ENCODE measurements at regions not wholly inside any gene's neighbourhood (a gene's known extent, or its start where the extent isn't known, plus 50 kb on each side); places are given as distances from the start of the nearest gene placed in this dataset.

DNA sequence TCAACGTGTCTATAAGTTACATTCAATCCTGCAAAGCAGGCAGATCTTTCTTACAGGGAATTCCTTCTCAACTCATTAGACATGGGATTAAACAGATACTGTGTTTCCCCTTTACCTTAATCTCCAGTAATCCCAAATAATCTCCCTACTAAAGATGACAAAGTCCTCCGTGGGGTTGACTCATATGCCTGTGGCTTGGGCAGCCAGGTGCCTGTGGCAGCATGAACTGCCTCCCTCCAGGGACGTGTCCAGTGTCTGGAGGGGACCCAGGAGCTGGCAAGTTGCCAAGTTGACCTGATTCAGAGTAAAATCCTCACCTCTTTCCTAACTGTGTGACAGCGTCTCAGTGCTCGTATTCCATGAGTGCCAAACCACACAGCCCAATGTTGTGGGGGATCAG is 94.6 kb upstream of the PTCH1 start:
- TF ChIP-seq CTCF (IDR thresholded peaks at IDR 0.05; ENCODE audit: insufficient read depth, low read depth, low read length, missing control alignments), result no peak
- H3K4me3 ChIP-seq (ENCODE audit: low read depth, low read length), result no peak overlapping the region
- no peak for DNase-seq (ENCODE audit: low read depth)

GRCh38 chr9:95610006-95610785 is 93.4 kb upstream of the PTCH1 start:
- no peak for DNase-seq (ENCODE audit: low read depth)
- no peak overlapping the region for H3K4me3 ChIP-seq (ENCODE audit: low read depth, low read length)
- TF ChIP-seq CTCF (IDR thresholded peaks at IDR 0.05; ENCODE audit: insufficient read depth, low read depth, low read length, missing control alignments), result no peak

DNA sequence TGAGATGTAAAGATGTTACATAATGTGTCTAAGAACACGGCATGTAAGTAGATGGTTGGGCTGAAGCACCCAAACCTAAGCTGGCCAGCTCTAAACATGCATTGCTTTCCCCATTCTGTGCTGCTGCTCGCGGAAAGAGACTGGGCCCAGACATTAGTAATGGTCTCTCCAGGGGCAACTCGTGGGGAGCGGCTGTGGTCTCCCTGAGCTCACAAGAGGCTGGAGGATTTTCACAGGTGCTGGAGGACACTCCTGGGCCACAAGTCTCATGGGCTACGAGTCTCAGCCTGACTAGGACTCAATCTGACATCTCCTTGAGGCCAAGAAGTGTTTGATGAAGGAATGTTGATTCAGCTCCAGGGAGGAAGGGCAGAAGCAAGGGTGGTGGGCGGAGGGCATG is 92.7 kb upstream of the PTCH1 start:
- TF ChIP-seq CTCF (IDR thresholded peaks at IDR 0.05; ENCODE audit: insufficient read depth, low read depth, low read length, missing control alignments), result no peak
- H3K4me3 ChIP-seq (ENCODE audit: low read depth, low read length), result no peak overlapping the region
- no peak for DNase-seq (ENCODE audit: low read depth)

- no peak for TF ChIP-seq CTCF (IDR thresholded peaks at IDR 0.05; ENCODE audit: insufficient read depth, low read depth, low read length, missing control alignments)
- H3K4me3 ChIP-seq (ENCODE audit: low read depth, low read length), result no peak overlapping the region
- DNase-seq (ENCODE audit: low read depth), result no peak
Measured at GRCh38 chr9:95608341-95608740, 91.6 kb upstream of the PTCH1 start.

GRCh38 chr9:95607507-95607906 is 90.7 kb upstream of the PTCH1 start:
- TF ChIP-seq CTCF (IDR thresholded peaks at IDR 0.05; ENCODE audit: insufficient read depth, low read depth, low read length, missing control alignments), result no peak
- no peak for DNase-seq (ENCODE audit: low read depth)
- no peak overlapping the region for H3K4me3 ChIP-seq (ENCODE audit: low read depth, low read length)

DNA sequence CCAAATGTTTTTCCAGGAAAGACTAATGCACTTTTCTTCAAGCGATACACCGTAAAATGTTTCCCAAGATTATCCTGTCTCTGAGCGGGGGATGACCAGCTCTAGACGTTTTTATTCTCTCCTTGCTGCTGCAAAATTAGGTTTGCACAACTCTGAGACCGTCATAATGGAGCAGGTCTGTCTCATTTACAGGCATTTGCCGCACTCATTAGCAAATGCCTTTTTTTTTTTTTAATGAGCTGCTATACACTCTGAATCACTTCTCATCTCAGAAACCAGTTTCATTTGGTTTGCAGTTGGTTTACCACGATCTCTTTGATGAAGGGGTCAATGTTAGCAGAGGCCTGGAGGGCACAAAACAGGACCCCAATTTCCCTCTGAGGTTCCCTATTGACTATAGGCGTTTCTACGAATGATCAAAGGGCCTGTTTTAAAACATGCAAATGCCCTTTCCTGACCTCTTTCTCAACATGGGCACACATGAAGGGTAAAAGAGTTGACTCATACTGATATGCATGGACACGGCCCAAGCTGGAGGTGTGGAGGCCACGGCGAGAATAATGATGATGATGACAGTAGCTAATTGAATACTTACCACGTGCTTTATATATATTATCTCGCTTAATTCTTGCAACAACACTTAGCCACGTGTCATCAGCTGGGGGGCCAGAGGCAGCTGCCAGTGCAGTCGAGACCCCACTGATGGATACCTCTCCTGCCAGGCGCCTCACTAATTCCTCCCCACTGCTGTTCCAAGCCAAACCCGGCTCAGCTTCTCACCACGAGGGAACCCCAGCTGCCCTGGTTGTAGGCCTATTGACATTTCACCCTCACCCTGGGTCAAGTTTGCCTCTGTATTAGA is 89.9 kb upstream of the PTCH1 start:
- TF ChIP-seq CTCF (IDR thresholded peaks at IDR 0.05; ENCODE audit: insufficient read depth, low read depth, low read length, missing control alignments), result no peak
- DNase-seq (ENCODE audit: low read depth), result no peak
- no peak overlapping the region for H3K4me3 ChIP-seq (ENCODE audit: low read depth, low read length)

All from GM12865 (cell line).